PC-3 (cell line): ENCODE measurements at regions not wholly inside any gene's neighbourhood (a gene's known extent, or its start where the extent isn't known, plus 50 kb on each side); places are given as distances from the start of the nearest gene placed in this dataset.

Source experiments
- ATAC-seq: fragments of 200-7000 bp; cut with Tn5 transposase; 2 replicates; pipeline ENCODE4 v1.9.1; 2020; ENCODE audit warnings: mild to moderate bottlenecking, moderate library complexity
- BruUV-seq: library from RNA; stranded (reverse); fragments of 400-500 nt; replicated peaks from 2 replicates; lab custom pipeline; 2021; lab: Mats Ljungman, UMichigan
- CTCF ChIA-PET: fragments of 300-600 bp; sonication (Branson Sonifier 250); formaldehyde crosslinking; loops from one replicate; lab custom pipeline; 2022; ENCODE audit warnings: antibody characterized with exemption; lab: Charles Lee
- POLR2A ChIA-PET: fragments of 300-600 bp; sonication (Branson Sonifier 250); formaldehyde crosslinking; loops from one replicate; lab custom pipeline; 2022; ENCODE audit warnings: antibody characterized with exemption; ENCODE audit not compliant: unreplicated experiment; lab: Charles Lee
- DNase-seq: peaks from one replicate; pipeline ENCODE4 v3.0.0-alpha.2; 2015
- H2AFZ ChIP-seq: fragments of 300-600 bp; sonication (generic); 2 replicates; pipeline ENCODE4 v1.6.0; 2016; ENCODE audit warnings: antibody characterized with exemption, low read length
- H3F3A ChIP-seq: fragments of 300-600 bp; sonication (generic); one replicate; pipeline ENCODE4 v1.6.0; 2017; ENCODE audit warnings: antibody characterized with exemption, low read length, control low read depth, mild to moderate bottlenecking; ENCODE audit not compliant: unreplicated experiment
- H3K27ac ChIP-seq: fragments of 300-600 bp; sonication (generic); 2 replicates; pipeline ENCODE4 v1.5.1; 2016; ENCODE audit warnings: mild to moderate bottlenecking, low read length
- H3K27me3 ChIP-seq: fragments of 300-600 bp; sonication (generic); 2 replicates; pipeline ENCODE4 v1.6.1; 2016; ENCODE audit warnings: low read length, mixed read lengths
- H3K36me3 ChIP-seq: fragments of 300-600 bp; sonication (generic); 2 replicates; pipeline ENCODE4 v1.6.1; 2016; ENCODE audit warnings: low read depth, mixed run types, low read length, mixed read lengths
- H3K4me1 ChIP-seq: fragments of 300-600 bp; sonication (generic); 2 replicates; pipeline ENCODE4 v1.5.1; 2016; ENCODE audit warnings: low read length; ENCODE audit not compliant: insufficient read depth
- H3K4me2 ChIP-seq: fragments of 300-600 bp; sonication (generic); 2 replicates; pipeline ENCODE4 v1.6.0; 2016; ENCODE audit warnings: low read length
- H3K4me3 ChIP-seq: fragments of 300-600 bp; sonication (generic); 2 replicates; pipeline ENCODE4 v1.5.1; 2016; ENCODE audit warnings: mild to moderate bottlenecking, low read length, mixed read lengths
- H3K79me2 ChIP-seq: fragments of 300-600 bp; sonication (generic); 2 replicates; pipeline ENCODE4 v1.6.1; 2017; ENCODE audit warnings: low read length, mixed read lengths
- H3K9ac ChIP-seq: fragments of 300-600 bp; sonication (generic); 2 replicates; pipeline ENCODE4 v1.6.0; 2016; ENCODE audit warnings: mild to moderate bottlenecking, low read length
- H3K9me2 ChIP-seq: fragments of 300-600 bp; sonication (generic); replicated peaks from 2 replicates; pipeline ENCODE4 v1.6.1; 2016; ENCODE audit warnings: mixed run types, low read length, mixed read lengths
- H3K9me3 ChIP-seq: fragments of 300-600 bp; sonication (generic); 2 replicates; pipeline ENCODE4 v1.6.1; 2016; ENCODE audit warnings: low read length, mixed read lengths
- H4K20me1 ChIP-seq: fragments of 300-600 bp; sonication (generic); 2 replicates; pipeline ENCODE4 v1.6.1; 2016; ENCODE audit warnings: low read length, mixed read lengths
- CTCF ChIP-seq: fragments of 300-600 bp; sonication (generic); conservative IDR thresholded peaks from 2 replicates; pipeline ENCODE4 v1.5.1; 2017; ENCODE audit warnings: antibody characterized with exemption, low read depth, mild to moderate bottlenecking, low read length
- EZH2 ChIP-seq: fragments of 300-600 bp; sonication (generic); IDR thresholded peaks from one replicate; pipeline ENCODE4 v1.6.1; 2017; ENCODE audit warnings: antibody characterized with exemption, mild to moderate bottlenecking, low read length; ENCODE audit not compliant: unreplicated experiment
- EZH2phosphoT487 ChIP-seq: fragments of 300-600 bp; sonication (generic); IDR thresholded peaks from 2 replicates; pipeline ENCODE4 v1.6.1; 2018; ENCODE audit warnings: mild to moderate bottlenecking, antibody characterized with exemption, low read length, borderline replicate concordance
- intact Hi-C: fragments of 100-400 bp; cut with micrococcal nuclease; formaldehyde crosslinking; loops from 2 replicates; pipeline ENCODE4 v1.9.0; 2023

- H3K36me3 ChIP-seq, result no peaks in the 10 kb centered on the region
- ATAC-seq (no peak), DNase-seq (no peak)
- no peaks in the 10 kb centered on the region for H3F3A ChIP-seq
- no peak overlapping the region for H3K9ac ChIP-seq
- POLR2A ChIA-PET, result no interaction called here
- H3K27me3 ChIP-seq, result no peaks in the 10 kb centered on the region
- intact Hi-C loops, result no loop called here
- no peaks in the 10 kb centered on the region for H3K9me3 ChIP-seq
- CTCF ChIA-PET, result no interaction called here
- no peak overlapping the region for H3K27ac ChIP-seq
- no peak for TF ChIP-seq EZH2phosphoT487
- TF ChIP-seq CTCF, result no peak
- no peak for TF ChIP-seq EZH2
- H3K4me1 ChIP-seq, result no peaks in the 10 kb centered on the region
- H4K20me1 ChIP-seq, result no peaks in the 10 kb centered on the region
- no peak overlapping the region for H2AFZ ChIP-seq
- H3K4me3 ChIP-seq, result no peak overlapping the region
- BruUV-seq, result no TSS peak
- H3K79me2 ChIP-seq, result no peaks in the 10 kb centered on the region
- H3K9me2 ChIP-seq, result no peaks in the 10 kb centered on the region
- H3K4me2 ChIP-seq, result no peak overlapping the region
Measured at GRCh38 chr2:122523143-122523542, 767.7 kb downstream of the TSN start.

GRCh38 chr2:122523981-122524380 lies 768.5 kb downstream of the TSN start:
- no peak overlapping the region for H3K4me2 ChIP-seq
- ATAC-seq, result no peak
- no peak overlapping the region for H3K9ac ChIP-seq
- ChIA-PET POLR2A (no interaction called here), CTCF (no interaction called here)
- no peak overlapping the region for H3K4me3 ChIP-seq
- no TSS peak for BruUV-seq
- no peaks in the 10 kb centered on the region for H3F3A ChIP-seq
- H3K27me3 ChIP-seq, result no peaks in the 10 kb centered on the region
- no peak overlapping the region for H3K27ac ChIP-seq
- intact Hi-C loops, result no loop called here
- TF ChIP-seq EZH2phosphoT487 (no peak), CTCF (no peak), EZH2 (no peak)
- H3K4me1 ChIP-seq, result no peaks in the 10 kb centered on the region; the same call in 1 of the 2 replicates
- no peaks in the 10 kb centered on the region for H3K9me2 ChIP-seq
- DNase-seq, result no peak
- no peaks in the 10 kb centered on the region for H4K20me1 ChIP-seq
- no peaks in the 10 kb centered on the region for H3K36me3 ChIP-seq
- H3K79me2 ChIP-seq, result no peaks in the 10 kb centered on the region
- no peaks in the 10 kb centered on the region for H3K9me3 ChIP-seq
- no peak overlapping the region for H2AFZ ChIP-seq

GRCh38 chr2:122525336-122525735 lies 769.9 kb downstream of the TSN start:
- TF ChIP-seq EZH2phosphoT487, result no peak
- TF ChIP-seq EZH2, result no peak
- TF ChIP-seq CTCF, result no peak
- H3K27me3 ChIP-seq, result no peaks in the 10 kb centered on the region
- no peaks in the 10 kb centered on the region for H4K20me1 ChIP-seq
- ChIA-PET CTCF (no interaction called here), POLR2A (no interaction called here)
- H3K4me1 ChIP-seq, result no peaks in the 10 kb centered on the region; the same call in 1 of the 2 replicates
- H3K9me3 ChIP-seq, result no peaks in the 10 kb centered on the region
- H2AFZ ChIP-seq, result no peak overlapping the region
- no peaks in the 10 kb centered on the region for H3K79me2 ChIP-seq
- no peak for ATAC-seq
- DNase-seq, result no peak
- intact Hi-C loops, result no loop called here
- H3K4me3 ChIP-seq, result no peak overlapping the region
- no peaks in the 10 kb centered on the region for H3F3A ChIP-seq
- H3K27ac ChIP-seq, result no peak overlapping the region
- no peaks in the 10 kb centered on the region for H3K9me2 ChIP-seq
- no TSS peak for BruUV-seq
- H3K36me3 ChIP-seq, result no peaks in the 10 kb centered on the region
- H3K4me2 ChIP-seq, result no peak overlapping the region
- no peak overlapping the region for H3K9ac ChIP-seq
